ENCODE measurements at regions not wholly inside any gene's neighbourhood (a gene's known extent, or its start where the extent isn't known, plus 50 kb on each side); places are given as distances from the start of the nearest gene placed in this dataset.

- Histone ChIP-seq H3K9ac (replicated peaks; ENCODE audit: extremely low read depth, insufficient read depth, low read length) (no peak overlapping the region), H3K4me2 (ENCODE audit: insufficient read depth, low read length) (no peak overlapping the region), H4K20me1 (replicated peaks; ENCODE audit: control insufficient read depth, extremely low read depth, insufficient read depth, low read length) (no peaks in the 10 kb centered on the region), H3K9me3 (replicated peaks; ENCODE audit: control insufficient read depth, insufficient read depth, low read length) (no peaks in the 10 kb centered on the region), H3K36me3 (ENCODE audit: control insufficient read depth in 2 of 2, extremely low read depth in 1 of 2, insufficient read depth in 2 of 2, low read length in 2 of 2) (no peaks in the 10 kb centered on the region), H3K27me3 (ENCODE audit: control insufficient read depth in 2 of 2, insufficient read depth in 2 of 2, low read length in 2 of 2) (no peaks in the 10 kb centered on the region), H3K79me2 (ENCODE audit: control insufficient read depth, insufficient read depth, low read length) (no peaks in the 10 kb centered on the region), H3K27ac (ENCODE audit: insufficient read depth, low read depth, low read length) (no peak overlapping the region), H3K4me3 (replicated peaks in 1 of 3; ENCODE audit: insufficient read depth in 1 of 3, low read depth in 1 of 3, low read length in 3 of 3) (no peak overlapping the region), H2AFZ (ENCODE audit: low read depth, low read length) (no peak overlapping the region), H3K4me1 (ENCODE audit: control insufficient read depth, extremely low read depth, insufficient read depth, low read length) (peaks cover 14% of the 10 kb centered on the region), H3K9me1 (replicated peaks; ENCODE audit: control insufficient read depth, extremely low read depth, insufficient read depth, low read length) (no peaks in the 10 kb centered on the region)
- intact Hi-C loops (cut with micrococcal nuclease): no loop called here
- CTCF ChIA-PET: no interaction called here
- POLR2A ChIA-PET: no interaction called here
- TF ChIP-seq POLR2A (IDR thresholded peaks at IDR 0.05; ENCODE audit: low read depth, low read length): no peak
- no peak for TF ChIP-seq CTCF (IDR thresholded peaks at IDR 0.05; ENCODE audit: extremely low read depth in 1 of 2, insufficient read depth in 1 of 2, low read depth in 1 of 2, low read length in 2 of 2)
- TF ChIP-seq POLR2AphosphoS5 (IDR thresholded peaks at IDR 0.05; ENCODE audit: insufficient read depth, low read depth, low read length): no peak
- no peak for TF ChIP-seq FOS (IDR thresholded peaks at IDR 0.05; ENCODE audit: borderline replicate concordance, insufficient read depth, low read length)
- TF ChIP-seq, protein P1, sequence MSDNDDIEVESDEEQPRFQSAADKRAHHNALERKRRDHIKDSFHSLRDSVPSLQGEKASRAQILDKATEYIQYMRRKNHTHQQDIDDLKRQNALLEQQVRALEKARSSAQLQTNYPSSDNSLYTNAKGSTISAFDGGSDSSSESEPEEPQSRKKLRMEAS (IDR thresholded peaks at IDR 0.05; ENCODE audit: insufficient read depth, insufficient read length): no peak
- TF ChIP-seq EZH2 (IDR thresholded peaks at IDR 0.05; ENCODE audit: borderline replicate concordance, low read depth, low read length, severe bottlenecking): no peak
- no peak for TF ChIP-seq MYC (IDR thresholded peaks at IDR 0.05; ENCODE audit: low read depth, low read length)
- no peak for TF ChIP-seq GATA2 (IDR thresholded peaks at IDR 0.05; ENCODE audit: insufficient read depth, insufficient read length, low read depth, low read length)
- TF ChIP-seq JUN (IDR thresholded peaks at IDR 0.05; ENCODE audit: borderline replicate concordance, insufficient read depth, insufficient read length, low read depth): no peak
- dilution Hi-C loops (cut with MboI; ENCODE audit: extremely low pct_ligation_motif_present, low sequenced_read_pairs): no loop called here
- no peak for FAIRE-seq
- no TSS peak for BruUV-seq (replicated peaks)
- no peak for DNase-seq (ENCODE audit: low read depth, low spot score)
Measured at GRCh38 chr21:35219719-35220118, 170.6 kb upstream of the RUNX1 start.

All from endothelial cell of umbilical vein (primary cell).